HEK293T (cell line): ENCODE measurements at regions not wholly inside any gene's neighbourhood (a gene's known extent, or its start where the extent isn't known, plus 50 kb on each side); places are given as distances from the start of the nearest gene placed in this dataset.
A peak's percentile ranks its signal among the peaks of the same experiment; 100 is the strongest.

Experiments
- ARNT ChIP-seq: fragments of 450-650 bp; IDR thresholded peaks from 2 replicates; pipeline ENCODE4 v1.6.1; 2017; ENCODE audit warnings: mild to moderate bottlenecking
- BHLHE40 ChIP-seq: fragments of 450-650 bp; IDR thresholded peaks from 2 replicates; pipeline ENCODE4 v1.6.1; 2016; ENCODE audit warnings: mild to moderate bottlenecking, moderate library complexity, borderline replicate concordance
- ELF4 ChIP-seq: fragments of 450-650 bp; IDR thresholded peaks from 2 replicates; pipeline ENCODE4 v1.6.1; 2017; ENCODE audit warnings: antibody characterized with exemption
- FOXA1 ChIP-seq: fragments of 450-650 bp; IDR thresholded peaks from 2 replicates; pipeline ENCODE4 v1.6.1; 2016; ENCODE audit warnings: mild to moderate bottlenecking
- FOXK2 ChIP-seq: fragments of 450-650 bp; IDR thresholded peaks from 2 replicates; pipeline ENCODE4 v1.6.1; 2016; ENCODE audit warnings: mild to moderate bottlenecking
- FOXM1 ChIP-seq: fragments of 450-650 bp; IDR thresholded peaks from 2 replicates; pipeline ENCODE4 v1.6.1; 2017; ENCODE audit warnings: mild to moderate bottlenecking, borderline replicate concordance
- HDGF ChIP-seq: fragments of 450-650 bp; IDR thresholded peaks from 2 replicates; pipeline ENCODE4 v1.6.1; 2017; ENCODE audit warnings: antibody characterized with exemption, borderline replicate concordance
- L3MBTL2 ChIP-seq: fragments of 450-650 bp; conservative IDR thresholded peaks from 2 replicates; pipeline ENCODE4 v1.6.1; 2016; ENCODE audit warnings: mild to moderate bottlenecking
- LEF1 ChIP-seq: fragments of 450-650 bp; IDR thresholded peaks from 2 replicates; pipeline ENCODE4 v1.6.1; 2017; ENCODE audit warnings: mild to moderate bottlenecking, borderline replicate concordance
- NFRKB ChIP-seq: fragments of 450-650 bp; IDR thresholded peaks from 2 replicates; pipeline ENCODE4 v1.6.1; 2016; ENCODE audit warnings: mild to moderate bottlenecking, moderate library complexity
- SP1 ChIP-seq: fragments of 450-650 bp; IDR thresholded peaks from 2 replicates; pipeline ENCODE4 v1.6.1; 2017
- SUZ12 ChIP-seq: fragments of 450-650 bp; IDR thresholded peaks from 2 replicates; pipeline ENCODE4 v1.6.1; 2016; ENCODE audit warnings: mild to moderate bottlenecking
- ZNF384 ChIP-seq: fragments of 450-650 bp; IDR thresholded peaks from 2 replicates; pipeline ENCODE4 v1.6.1; 2016
- TF ChIP-seq, protein P1 (sequence below): fragments of 450-650 bp; IDR thresholded peaks from 2 replicates; pipeline ENCODE4 v1.6.1; 2016

DNA sequence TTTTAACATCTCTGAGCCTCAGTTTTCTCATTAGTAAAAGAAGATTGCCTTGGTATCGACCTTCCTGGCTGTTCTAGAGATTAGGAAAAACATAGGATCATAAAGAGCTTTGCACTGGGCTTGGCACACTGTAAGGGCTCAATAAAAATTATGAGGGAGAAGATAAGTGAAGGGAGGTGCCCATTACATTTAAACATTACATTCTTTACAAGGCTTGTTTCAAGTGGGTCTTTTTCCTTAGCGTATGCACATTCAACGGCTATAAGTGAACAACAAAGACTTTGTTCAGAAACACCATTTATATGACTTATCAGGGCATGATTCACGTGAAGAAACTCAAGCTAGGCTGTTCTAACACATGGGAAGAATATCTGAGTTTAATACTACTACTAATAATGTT, 351.9 kb upstream of the NPVF start:
- TF ChIP-seq SUZ12 (no peak), FOXA1 (no peak), HDGF (no peak), NFRKB (no peak), LEF1 (no peak), BHLHE40 (no peak), SP1 (no peak), FOXM1 (no peak), ELF4 (no peak), ZNF384 (no peak), FOXK2 (0 out of 2 replicates have a peak, but pooled peaks have one; percentile 23), L3MBTL2 (no peak), ARNT (no peak)
- TF ChIP-seq, protein P1, sequence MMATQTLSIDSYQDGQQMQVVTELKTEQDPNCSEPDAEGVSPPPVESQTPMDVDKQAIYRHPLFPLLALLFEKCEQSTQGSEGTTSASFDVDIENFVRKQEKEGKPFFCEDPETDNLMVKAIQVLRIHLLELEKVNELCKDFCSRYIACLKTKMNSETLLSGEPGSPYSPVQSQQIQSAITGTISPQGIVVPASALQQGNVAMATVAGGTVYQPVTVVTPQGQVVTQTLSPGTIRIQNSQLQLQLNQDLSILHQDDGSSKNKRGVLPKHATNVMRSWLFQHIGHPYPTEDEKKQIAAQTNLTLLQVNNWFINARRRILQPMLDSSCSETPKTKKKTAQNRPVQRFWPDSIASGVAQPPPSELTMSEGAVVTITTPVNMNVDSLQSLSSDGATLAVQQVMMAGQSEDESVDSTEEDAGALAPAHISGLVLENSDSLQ = no peak
